GM18873 (cell line): ENCODE measurements at regions not wholly inside any gene's neighbourhood (a gene's known extent, or its start where the extent isn't known, plus 50 kb on each side); places are given as distances from the start of the nearest gene placed in this dataset.

Experiments
- ATAC-seq: cut with Tn5 transposase; IDR thresholded peaks from one replicate; pipeline ENCODE4 v1.9.1; 2021; ENCODE audit warnings: mild to moderate bottlenecking, moderate library complexity, moderate number of reproducible peaks; ENCODE audit not compliant: unreplicated experiment, low FRiP score

DNA sequence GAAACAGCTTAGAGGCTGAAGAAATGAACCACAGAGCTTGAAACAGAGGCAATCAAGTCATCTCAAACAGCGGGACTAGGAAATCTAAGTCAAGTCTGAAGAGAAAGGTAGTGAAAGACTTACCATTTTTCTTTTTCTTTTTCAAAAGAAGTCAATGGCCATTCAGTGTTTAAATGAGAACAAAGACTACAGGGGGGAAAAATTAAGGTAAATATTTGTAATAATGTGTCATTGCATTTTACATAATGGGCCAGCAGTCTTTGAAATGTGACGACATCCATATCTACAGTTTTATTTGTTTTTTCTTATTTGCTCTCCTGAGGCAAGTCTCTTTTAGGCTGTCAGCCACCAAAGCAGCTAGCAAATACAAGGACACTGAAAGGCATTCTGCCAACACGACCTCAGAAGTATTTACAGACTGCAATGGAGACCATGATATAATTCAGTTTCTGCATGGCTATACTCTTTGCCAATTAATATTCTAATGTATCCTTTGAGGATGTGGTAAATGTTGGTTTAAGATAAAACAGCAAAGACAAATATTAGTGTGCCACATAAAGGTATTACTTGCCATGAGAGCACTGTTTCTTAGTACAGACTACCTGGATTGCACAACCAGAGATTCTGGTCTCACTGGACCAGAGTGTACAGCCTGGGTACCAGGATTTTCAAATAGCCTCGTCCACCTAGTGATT is 307.0 kb upstream of the THBS1 start:
- ATAC-seq, result no peak

- no peak for ATAC-seq
Observed at GRCh38 chr15:39275066-39275465, 305.8 kb upstream of the THBS1 start.

DNA sequence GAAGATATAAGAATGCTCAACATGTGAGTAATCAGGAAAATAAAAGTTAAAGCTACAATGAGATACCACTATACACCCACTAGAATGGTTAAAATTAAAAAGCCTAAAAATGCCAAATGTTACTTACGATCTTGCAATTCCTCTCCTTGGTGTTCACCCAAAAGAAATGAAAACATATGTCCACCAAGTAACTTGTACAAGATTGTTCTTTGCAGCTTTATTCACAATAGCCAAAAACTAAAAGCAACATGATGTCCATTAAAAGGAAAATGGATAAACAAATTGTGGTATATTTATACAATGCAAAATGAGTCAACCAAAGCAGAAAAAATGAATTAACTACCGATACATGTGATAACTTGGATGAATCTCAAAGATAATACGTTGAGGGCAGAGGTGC is 301.6 kb upstream of the THBS1 start:
- ATAC-seq, result no peak

GRCh38 chr15:39281094-39281493 is 299.8 kb upstream of the THBS1 start:
- no peak for ATAC-seq

DNA sequence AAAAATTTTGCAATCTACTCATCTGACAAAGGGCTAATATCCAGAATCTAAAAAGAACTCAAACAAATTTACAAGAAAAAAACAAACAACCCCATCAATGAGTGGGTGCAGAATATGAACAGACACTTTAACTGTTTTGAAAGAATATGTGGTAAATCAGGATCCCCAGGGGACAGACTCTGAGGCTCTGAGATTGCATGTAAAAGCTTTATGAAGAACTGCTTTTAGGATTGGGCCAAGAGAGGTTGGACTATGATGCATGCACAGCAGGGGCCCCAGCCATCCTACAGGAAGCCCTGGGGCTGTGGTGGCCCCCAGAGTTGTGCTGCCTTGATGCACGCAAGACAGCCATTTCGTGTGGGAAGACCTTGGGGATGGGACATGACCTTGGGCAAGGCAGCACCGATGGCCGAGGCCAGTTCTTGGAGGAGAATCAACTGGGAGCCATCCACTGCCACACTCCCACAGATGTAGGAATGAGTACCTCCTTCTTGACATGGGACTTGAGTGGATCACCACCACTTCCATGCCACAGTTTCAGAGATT is 298.1 kb upstream of the THBS1 start:
- ATAC-seq, result no peak

- no peak for ATAC-seq
Observed at GRCh38 chr15:39283531-39283930, 297.3 kb upstream of the THBS1 start.

DNA sequence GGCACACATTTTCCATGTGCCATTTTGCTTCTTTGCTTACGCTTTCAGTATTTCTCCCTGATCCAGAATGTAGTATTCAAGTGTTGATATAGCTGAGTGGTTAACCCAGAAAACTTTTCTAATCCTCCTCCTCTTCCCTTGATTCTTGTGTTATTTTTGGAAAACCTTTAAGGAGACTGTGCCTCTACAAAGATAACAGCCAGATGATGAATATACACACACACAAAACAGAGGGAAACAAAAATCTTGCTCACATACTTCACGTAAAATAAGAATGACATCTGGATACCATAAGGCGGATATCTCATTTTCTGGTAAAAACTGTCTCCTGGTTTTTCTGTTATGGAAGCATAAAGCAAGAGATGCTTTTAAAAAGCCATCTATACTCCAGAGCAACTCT is 295.8 kb upstream of the THBS1 start:
- ATAC-seq, result no peak

DNA sequence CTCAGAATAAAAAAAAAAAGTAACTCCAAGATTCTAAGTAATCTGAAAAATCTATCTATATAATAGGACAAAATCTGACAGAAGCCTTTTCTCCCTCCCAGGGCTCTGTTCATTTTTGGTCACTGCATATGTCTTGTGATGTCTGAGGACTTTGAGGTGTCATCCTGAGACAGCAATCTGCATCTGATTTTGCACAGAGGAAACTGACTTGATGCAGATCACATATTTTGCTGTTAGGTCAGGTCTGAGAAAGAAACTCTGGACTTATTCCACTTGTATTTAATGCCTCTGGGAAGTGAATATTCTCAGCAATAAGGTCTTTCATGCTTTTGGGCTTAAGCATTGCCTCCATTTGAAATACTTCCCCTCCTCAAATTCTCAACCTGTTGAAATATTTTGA is 295.2 kb upstream of the THBS1 start:
- no peak for ATAC-seq

DNA sequence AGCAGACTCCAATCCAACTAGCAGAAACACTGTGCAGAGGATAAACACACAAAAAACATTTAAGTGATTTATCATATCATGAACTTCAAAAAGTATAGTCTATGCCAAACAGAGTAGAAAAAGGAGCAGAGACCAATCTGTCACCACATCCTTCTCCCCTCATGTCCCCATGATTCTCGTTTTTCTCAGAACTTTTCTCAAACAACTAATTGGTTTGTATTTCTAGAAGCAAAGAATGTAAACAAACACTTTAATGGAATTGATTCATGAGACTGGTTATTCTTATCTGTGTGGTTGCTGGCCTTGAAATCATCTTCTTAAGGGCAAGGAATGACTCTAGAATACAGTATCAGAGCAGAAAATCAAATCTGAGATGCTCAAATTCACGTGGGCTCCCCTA is 294.2 kb upstream of the THBS1 start:
- no peak for ATAC-seq

DNA sequence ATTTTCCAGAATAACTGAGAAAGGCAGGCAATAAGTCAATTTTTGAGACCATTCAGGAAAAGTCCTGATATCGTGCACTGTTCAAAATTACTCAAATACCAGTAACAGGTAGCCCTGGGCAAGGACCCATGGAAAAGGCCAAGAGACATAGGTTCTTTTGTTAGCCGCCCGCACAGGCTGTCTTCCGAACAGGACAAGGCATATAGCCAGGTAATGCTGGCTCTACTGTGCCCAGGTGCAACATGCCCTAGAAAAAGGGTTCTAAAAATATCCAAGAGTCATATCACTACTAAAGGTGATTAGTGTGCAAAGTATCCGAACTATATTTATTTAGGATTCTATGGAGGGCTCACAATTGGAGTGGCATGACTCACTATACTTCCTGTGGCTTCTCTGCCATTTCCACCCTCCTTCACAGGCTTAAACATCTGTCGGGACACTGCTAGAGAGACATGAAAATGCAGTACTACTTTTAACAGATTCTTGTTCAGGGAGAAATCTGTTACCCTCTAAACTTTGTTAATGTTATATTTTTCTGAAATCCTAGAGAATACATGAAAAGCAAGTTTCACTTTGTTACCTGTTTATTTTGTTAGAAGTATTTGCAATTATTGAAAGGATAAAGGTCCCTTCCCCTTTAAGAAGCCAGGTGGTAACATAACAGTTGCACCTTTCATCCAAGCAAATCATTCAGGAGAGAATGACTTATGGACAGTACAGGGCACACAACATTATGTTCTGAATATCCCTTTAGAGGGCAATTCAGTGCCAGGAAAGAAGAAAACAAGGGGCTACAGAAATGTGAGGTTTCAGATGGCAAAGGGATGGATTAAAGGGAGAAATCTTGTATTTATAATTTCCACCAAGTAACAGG is 293.3 kb upstream of the THBS1 start:
- no peak for ATAC-seq

DNA sequence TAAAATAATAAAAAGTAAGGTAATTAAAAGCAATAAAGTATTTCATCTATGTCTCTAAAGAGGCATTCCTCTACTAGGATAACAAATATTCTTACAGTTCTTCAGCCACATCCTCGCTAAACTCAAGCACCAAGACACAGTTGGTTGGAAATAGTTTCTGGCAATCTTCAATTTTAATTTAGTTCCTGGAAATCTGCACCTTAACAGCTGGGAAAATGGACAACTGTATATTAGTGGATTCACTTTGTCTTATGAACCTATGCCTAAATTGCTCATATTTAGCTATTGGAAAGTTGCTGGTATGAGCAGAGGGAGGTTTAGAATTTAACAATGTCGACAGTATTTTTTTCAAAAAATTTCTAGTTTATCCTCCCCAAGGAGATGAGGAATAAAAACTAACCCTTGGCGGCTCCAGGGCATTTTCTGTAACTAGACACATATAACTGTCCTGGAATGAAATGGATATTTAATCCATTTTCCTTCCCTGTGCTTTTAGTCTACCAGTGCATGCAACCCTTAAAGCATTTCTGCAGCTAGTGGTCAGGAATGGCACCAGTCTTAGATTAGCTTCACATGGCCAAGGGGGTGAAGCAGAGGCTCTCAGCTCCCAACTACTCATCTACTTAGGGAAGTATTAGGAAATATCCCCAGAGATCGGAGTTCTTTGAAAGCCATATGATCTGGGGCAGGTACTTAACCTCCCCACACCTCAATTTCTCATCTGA is 290.0 kb upstream of the THBS1 start:
- ATAC-seq, result no peak

GRCh38 chr15:39291690-39292089 is 289.2 kb upstream of the THBS1 start:
- no peak for ATAC-seq

DNA sequence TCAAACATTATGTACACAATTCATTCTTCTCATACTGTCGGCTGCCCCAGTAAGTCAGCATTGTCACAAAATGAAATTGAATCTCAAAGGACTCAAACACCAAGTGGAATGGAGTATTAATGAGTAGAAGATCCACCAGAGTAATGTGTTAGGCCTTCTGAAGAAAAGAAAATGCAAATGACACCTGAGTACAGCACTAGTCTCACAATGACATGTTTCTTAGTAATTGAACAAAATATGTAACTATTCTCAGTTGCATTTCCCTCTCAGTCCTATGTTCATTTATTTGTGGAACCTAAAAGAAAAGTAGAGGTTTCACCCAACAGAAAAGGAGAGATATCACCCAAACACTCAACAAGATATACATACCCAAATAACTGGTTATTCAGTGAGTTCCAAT is 283.9 kb upstream of the THBS1 start:
- peak; percentile 56 for ATAC-seq

DNA sequence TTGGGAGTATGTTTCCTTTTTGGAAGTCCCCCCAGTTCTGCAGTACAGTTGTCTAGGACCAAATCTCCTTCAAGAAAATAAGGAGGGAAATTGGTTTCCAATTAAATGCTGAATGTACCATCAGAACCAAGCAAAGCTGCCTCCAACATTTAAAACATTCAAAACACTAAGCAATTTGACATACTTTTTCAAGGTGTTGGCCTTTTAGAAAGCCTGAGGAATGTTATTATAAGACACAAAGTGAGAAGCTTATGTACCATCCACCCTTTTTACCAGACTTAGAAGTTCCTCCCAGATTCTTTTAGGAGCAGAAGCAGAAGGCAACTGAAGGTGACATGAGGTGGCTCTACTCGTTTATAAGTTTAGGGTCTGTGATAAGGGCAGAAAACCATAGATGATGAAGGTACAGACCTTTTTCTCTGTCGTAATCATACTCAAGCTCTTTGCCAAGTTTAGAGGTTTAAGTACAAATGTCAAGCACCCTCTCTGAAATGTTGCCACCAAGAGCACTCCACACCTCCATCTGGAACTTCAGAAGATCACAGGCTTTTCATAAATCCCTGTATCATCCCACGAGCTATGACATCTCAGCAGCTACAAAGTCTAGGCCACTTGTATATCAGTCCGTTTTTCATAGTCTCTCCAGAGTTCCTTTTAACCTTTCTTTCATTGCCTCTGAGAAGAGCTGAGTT is 282.5 kb upstream of the THBS1 start:
- no peak for ATAC-seq

DNA sequence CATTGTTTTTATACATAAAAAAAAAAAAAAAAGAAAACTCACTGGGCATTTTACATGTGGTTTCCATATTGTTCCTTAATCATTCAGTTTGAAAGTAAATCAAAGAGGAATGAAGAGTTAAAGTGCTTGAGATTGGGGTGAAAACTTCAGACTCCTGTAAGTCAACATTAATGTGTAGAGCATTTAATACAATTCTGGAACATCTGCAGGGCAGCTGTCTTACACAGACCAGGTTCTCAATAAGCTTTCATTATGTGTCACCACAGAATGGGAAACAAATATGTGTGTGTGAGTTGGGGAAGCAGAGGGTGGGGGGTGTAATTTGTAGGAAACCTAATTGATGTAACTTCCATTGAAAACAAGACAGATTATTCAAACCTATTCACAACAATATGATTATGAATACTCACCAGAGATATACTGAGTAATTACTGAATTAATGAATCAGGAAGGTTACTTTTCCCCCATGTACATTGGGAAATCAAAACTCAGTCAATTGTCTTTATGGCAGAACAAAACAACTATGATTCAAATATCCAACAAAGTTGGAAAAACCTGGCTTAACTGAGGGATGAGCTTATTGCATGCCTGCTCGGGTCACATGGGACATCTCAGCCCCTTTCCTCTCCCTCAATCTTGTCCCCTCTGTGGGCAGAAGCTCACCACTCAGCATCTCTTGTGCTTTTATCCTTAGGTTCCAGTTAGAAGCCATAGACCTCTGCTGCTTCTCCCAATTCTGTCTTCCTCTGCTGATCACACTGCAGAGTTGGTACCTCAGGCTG is 281.2 kb upstream of the THBS1 start:
- no peak for ATAC-seq

DNA sequence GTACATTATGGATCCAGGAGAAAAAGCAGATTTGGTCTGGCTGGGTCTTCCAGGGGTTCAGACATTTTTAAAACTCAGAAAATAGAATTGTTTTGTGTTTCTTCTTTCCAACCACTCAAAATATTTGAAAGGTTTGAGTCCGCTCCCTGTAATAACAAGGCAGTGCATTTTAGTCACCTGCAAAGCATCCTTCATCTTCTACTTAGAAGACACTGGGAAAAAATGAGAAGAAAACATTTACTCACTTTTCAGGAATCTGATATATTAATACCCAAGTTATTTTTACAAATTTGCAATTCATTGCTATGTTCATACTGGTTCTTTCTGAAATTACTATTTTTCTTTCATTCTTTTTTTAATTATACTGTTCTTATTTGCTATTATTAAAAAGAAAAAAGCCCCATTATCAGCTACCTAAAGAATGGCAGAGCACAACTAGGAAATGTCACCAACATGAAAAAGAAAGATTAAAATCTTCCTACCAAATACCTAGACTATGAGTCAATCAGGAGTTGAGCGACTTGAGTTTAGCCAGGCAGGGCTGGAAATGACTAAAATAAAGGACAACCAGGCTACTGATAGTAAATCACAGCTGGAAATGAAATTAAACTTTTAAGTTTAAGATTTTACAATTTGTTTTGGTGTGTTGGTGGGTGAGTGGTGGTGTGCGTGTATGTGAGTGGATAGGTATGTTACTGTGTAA is 280.3 kb upstream of the THBS1 start:
- ATAC-seq, result no peak

DNA sequence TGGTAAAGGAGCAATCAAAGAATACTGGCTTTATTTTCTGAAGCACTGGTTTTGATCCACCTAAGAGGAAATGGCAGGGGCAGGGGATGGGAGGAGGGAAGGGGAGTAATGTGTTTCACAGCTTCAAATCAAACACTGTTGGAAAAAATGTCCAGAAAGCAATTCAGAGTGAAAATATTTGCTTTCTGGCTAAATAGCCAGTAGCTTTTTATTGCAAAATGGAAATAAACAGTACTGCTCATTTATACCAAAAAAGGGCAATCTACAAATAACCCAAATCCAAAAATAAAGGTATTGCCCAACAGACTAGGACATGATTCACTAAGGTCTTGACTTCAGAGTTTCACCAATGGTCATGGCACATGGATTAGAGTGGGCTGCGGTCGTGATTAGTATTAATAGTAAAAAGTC is 279.3 kb upstream of the THBS1 start:
- ATAC-seq, result no peak

DNA sequence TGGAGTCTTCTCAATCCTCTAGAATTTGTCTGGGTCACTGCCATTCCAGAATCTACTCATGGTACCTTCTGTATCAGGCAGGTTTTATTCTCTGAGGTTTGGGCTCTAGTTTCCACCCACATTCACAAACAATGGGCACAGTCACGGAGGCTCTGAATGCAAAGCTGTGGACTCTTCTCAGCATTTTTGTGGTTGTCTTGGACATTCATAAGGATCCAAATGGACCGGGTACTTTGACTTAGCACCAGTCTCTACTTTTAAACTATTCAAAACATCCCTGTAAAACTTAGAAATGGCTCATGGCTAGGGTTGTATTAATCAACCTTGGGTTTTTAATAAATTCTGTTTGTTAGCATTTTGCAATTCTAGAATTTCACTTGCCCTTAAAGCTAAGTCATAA is 277.9 kb upstream of the THBS1 start:
- ATAC-seq, result no peak

DNA sequence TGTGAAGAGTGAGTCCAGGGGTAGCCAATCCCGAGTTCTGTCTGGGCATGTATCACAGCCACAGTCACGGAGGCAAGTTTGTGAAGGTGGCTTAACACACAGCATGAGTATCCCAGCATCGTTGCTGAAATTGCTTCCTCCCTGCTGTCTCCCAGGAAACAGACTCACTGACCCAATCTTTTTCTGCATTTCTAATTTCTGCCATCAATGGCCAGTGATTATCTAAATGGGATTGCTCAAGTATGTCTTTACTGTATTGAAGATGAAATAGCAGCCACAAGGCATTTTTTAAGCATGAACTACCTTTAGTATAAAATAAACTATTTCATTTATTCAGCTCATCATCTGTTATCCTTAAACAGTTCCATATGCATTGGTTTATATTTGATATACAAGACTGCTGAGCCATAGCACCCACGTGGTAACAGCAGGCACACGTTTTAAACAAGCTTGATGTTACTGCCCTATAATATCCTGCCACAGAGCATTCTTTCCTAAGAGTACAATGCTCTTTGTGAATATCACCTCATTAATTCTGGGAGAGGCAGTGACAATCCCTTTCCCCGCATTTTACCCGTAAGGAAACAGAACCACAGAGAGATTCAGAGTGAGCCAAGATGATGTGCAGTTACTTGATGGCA is 276.6 kb upstream of the THBS1 start:
- no peak for ATAC-seq
